GM12878 (cell line): ENCODE measurements at regions not wholly inside any gene's neighbourhood (a gene's known extent, or its start where the extent isn't known, plus 50 kb on each side); places are given as distances from the start of the nearest gene placed in this dataset.

ENCODE experiments used
- ATAC-seq: fragments of 200-7000 bp; cut with Tn5 transposase; 3 replicates; pipeline ENCODE4 v1.9.1; 2020; ENCODE audit warnings: mild to moderate bottlenecking, moderate library complexity
- BruUV-seq: library from RNA; stranded (reverse); fragments of 400-500 nt; replicated peaks from 2 replicates; lab custom pipeline; 2021; lab: Mats Ljungman, UMichigan
- CTCF ChIA-PET: fragments of 300-600 bp; sonication (Branson Sonifier 250); formaldehyde crosslinking; extraction: SDS; loops from one replicate; lab custom pipeline; 2021; ENCODE audit warnings: inconsistent platforms; lab: Yijun Ruan, JAX
- POLR2A ChIA-PET: fragments of 350-600 bp; formaldehyde crosslinking; extraction: SDS; loops from one replicate; lab custom pipeline; 2021; ENCODE audit warnings: inconsistent platforms; lab: Charles Lee
- RAD21 ChIA-PET: fragments of 300-600 bp; sonication (Branson Sonifier 250); formaldehyde crosslinking; loops from one replicate; lab custom pipeline; 2023; ENCODE audit warnings: antibody characterized with exemption; ENCODE audit not compliant: unreplicated experiment; lab: Charles Lee
- SMC1A ChIA-PET: fragments of 300-600 bp; sonication (Branson Sonifier 250); formaldehyde crosslinking; loops from one replicate; lab custom pipeline; 2023; ENCODE audit not compliant: unreplicated experiment, uncharacterized antibody; lab: Charles Lee
- DNase-seq: peaks from one replicate; pipeline ENCODE4 v3.0.0-alpha.2; 2011; ENCODE audit warnings: low read depth, low spot score
- FAIRE-seq: peaks from 3 replicates; lab custom pipeline; 2011; peaks lifted over from hg19 to GRCh38; lab: Jason Lieb, UNC
- H2AFZ ChIP-seq: 2 replicates; pipeline ENCODE4 v1.6.0; 2011; ENCODE audit warnings: low read depth, low read length, control low read depth; ENCODE audit not compliant: control insufficient read depth
- H3K27ac ChIP-seq: 2 replicates; pipeline ENCODE4 v1.5.1; 2011; ENCODE audit warnings: control low read depth; ENCODE audit not compliant: control insufficient read depth, insufficient read depth
- H3K27me3 ChIP-seq, 2 experiments: replicated peaks in 1 of 2; 2 replicates each; pipeline versions ENCODE4 v1.6.0 to v1.6.1; 2011; ENCODE audit warnings: low read length in 1 of 2; ENCODE audit not compliant: control insufficient read depth in 2 of 2, insufficient read depth in 2 of 2
- H3K36me3 ChIP-seq, 2 experiments: 2 replicates each; pipeline ENCODE4 v1.5.1; 2011; ENCODE audit warnings: low read length in 1 of 2; ENCODE audit not compliant: control insufficient read depth in 2 of 2, insufficient read depth in 2 of 2
- H3K4me1 ChIP-seq: 2 replicates; pipeline ENCODE4 v1.6.1; 2011; ENCODE audit warnings: mild to moderate bottlenecking, low read length, moderate library complexity, mixed read lengths; ENCODE audit not compliant: control insufficient read depth, insufficient read depth
- H3K4me2 ChIP-seq: 2 replicates; pipeline ENCODE4 v1.6.0; 2011; ENCODE audit warnings: control low read depth; ENCODE audit not compliant: control insufficient read depth, insufficient read depth
- H3K4me3 ChIP-seq: fragments of 200-600 bp; sonication (generic); 2 replicates; pipeline ENCODE4 v1.5.1; 2016
- H3K79me2 ChIP-seq: 2 replicates; pipeline ENCODE4 v1.6.0; 2011; ENCODE audit warnings: low read length; ENCODE audit not compliant: control insufficient read depth, insufficient read depth
- H3K9ac ChIP-seq: 2 replicates; pipeline ENCODE4 v1.8.0; 2011; ENCODE audit warnings: low read length, control low read depth, mixed read lengths; ENCODE audit not compliant: control insufficient read depth, insufficient read depth
- H3K9me3 ChIP-seq: replicated peaks from 3 replicates; pipeline ENCODE4 v1.5.1; 2011; ENCODE audit warnings: mild to moderate bottlenecking, low read length; ENCODE audit not compliant: control insufficient read depth, insufficient read depth
- H4K20me1 ChIP-seq: 2 replicates; pipeline ENCODE4 v1.6.0; 2011; ENCODE audit not compliant: control insufficient read depth, insufficient read depth
- BMI1 ChIP-seq: fragments of 450-650 bp; IDR thresholded peaks from 2 replicates; pipeline ENCODE4 v1.6.1; 2016; ENCODE audit warnings: mild to moderate bottlenecking, moderate library complexity, borderline replicate concordance
- HDAC2 ChIP-seq: fragments of 200-600 bp; sonication (generic); IDR thresholded peaks from 2 replicates; pipeline ENCODE4 v1.6.1; 2017
- HDAC6 ChIP-seq: fragments of 200-600 bp; sonication (generic); IDR thresholded peaks from one replicate; pipeline ENCODE4 v1.8.0; 2017; ENCODE audit warnings: antibody characterized with exemption; ENCODE audit not compliant: unreplicated experiment
- NFXL1 ChIP-seq: fragments of 450-650 bp; IDR thresholded peaks from 2 replicates; pipeline ENCODE4 v1.6.1; 2017; ENCODE audit warnings: antibody characterized with exemption, mild to moderate bottlenecking, borderline replicate concordance
- NFYB ChIP-seq: IDR thresholded peaks from 2 replicates; pipeline ENCODE4 v1.6.1; 2011; ENCODE audit warnings: low read depth, mild to moderate bottlenecking, low read length, improper control_type of control experiment, moderate library complexity; ENCODE audit not compliant: insufficient read depth
- STAT1 ChIP-seq: fragments of 450-650 bp; conservative IDR thresholded peaks from 2 replicates; pipeline ENCODE4 v1.6.1; 2014; ENCODE audit warnings: antibody characterized with exemption, mild to moderate bottlenecking
- TAF1 ChIP-seq: IDR thresholded peaks from 2 replicates; pipeline ENCODE4 v1.6.1; 2011; ENCODE audit warnings: mild to moderate bottlenecking, low read depth, low read length, borderline replicate concordance
- YY1 ChIP-seq: IDR thresholded peaks from 2 replicates; pipeline ENCODE4 v1.6.1; 2011; ENCODE audit warnings: low read depth, mild to moderate bottlenecking, low read length
- ZSCAN29 ChIP-seq: fragments of 450-650 bp; IDR thresholded peaks from 2 replicates; pipeline ENCODE4 v1.6.1; 2017; ENCODE audit warnings: mild to moderate bottlenecking, moderate library complexity
- WGBS: methylation state at CpG from one replicate; pipeline ENCODE4 v1.1.6; 2016; ENCODE audit warnings: low lambda C conversion rate; ENCODE audit not compliant: insufficient replicate concordance, insufficient coverage; ENCODE audit errors: missing lambda C conversion rate; 5-methylcytosine and 5-hydroxymethylcytosine counted together
- in situ Hi-C: fragments of 300-500 bp; cut with MboI; formaldehyde crosslinking; loops from 9 replicates; pipeline ENCODE4 v1.14.3; 2018; ENCODE audit warnings: mixed read lengths
- intact Hi-C: fragments of 100-400 bp; cut with micrococcal nuclease; formaldehyde crosslinking; loops from one replicate; pipeline ENCODE4 v1.14.2; 2022; ENCODE audit not compliant: unreplicated experiment
- TF ChIP-seq, protein P1 (sequence below): IDR thresholded peaks from 2 replicates; pipeline ENCODE4 v1.6.1; 2012; ENCODE audit warnings: improper control_type of control experiment, low read depth, low read length; ENCODE audit not compliant: insufficient replicate concordance

GRCh38 chr6:6975459-6976111, 132.2 kb upstream of the RREB1 start:
- BruUV-seq: no TSS peak
- Histone ChIP-seq H3K36me3 (no peaks in the 10 kb centered on the region), H3K9me3 (no peaks in the 10 kb centered on the region), H3K27ac (no peak overlapping the region), H3K79me2 (no peaks in the 10 kb centered on the region), H3K27me3 (no peaks in the 10 kb centered on the region; a peak in 1 of 4 replicates), H3K9ac (no peak overlapping the region), H4K20me1 (no peaks in the 10 kb centered on the region), H3K4me2 (no peak overlapping the region), H2AFZ (no peak overlapping the region), H3K4me3 (no peak overlapping the region), H3K4me1 (no peaks in the 10 kb centered on the region)
- TF ChIP-seq NFXL1: no peak
- TF ChIP-seq YY1: no peak
- DNase-seq (no peak), ATAC-seq (no peak), FAIRE-seq (no peak)
- WGBS: 66% methylated on average over 6 of the region's 6 CpGs
- in situ Hi-C loops (no loop called here), intact Hi-C loops (no loop called here)
- ChIA-PET POLR2A (no interaction called here), RAD21 (interaction anchor here (0.6 kb wide), 1 partner anchor 188 kb away, joined by 4 read pairs; no protein-coding TSS in a partner anchor), SMC1A (no interaction called here), CTCF (no interaction called here)

DNA sequence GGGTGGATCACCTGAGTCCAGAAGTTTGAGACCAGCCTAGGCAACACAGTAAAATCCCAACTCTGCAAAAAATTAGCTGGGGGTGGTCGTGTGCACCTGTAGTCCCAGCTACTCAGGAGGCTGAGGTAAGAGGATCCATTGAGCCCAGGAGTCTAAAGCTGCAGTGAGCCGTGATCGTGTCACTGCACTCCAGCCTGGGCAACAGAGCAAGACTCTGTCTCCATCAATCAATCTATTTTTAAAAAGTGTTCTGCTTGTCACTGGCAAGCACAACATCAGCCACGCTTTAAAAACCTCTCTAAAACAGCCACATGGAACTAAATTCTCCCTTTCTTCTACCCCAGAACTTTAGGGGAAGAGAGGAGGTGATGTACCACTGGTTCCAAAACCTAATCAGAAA, 131.6 kb upstream of the RREB1 start:
- in situ Hi-C loops: no loop called here
- no peak for FAIRE-seq

More for the DNA sequence above, 131.6 kb upstream of the RREB1 start:
- Histone ChIP-seq H3K9ac (no peak overlapping the region), H3K27me3 (no peaks in the 10 kb centered on the region; a peak in 1 of 4 replicates), H3K4me1 (no peaks in the 10 kb centered on the region), H3K27ac (no peak overlapping the region), H3K9me3 (no peaks in the 10 kb centered on the region), H3K4me3 (no peak overlapping the region), H3K36me3 (no peaks in the 10 kb centered on the region), H3K79me2 (no peaks in the 10 kb centered on the region), H4K20me1 (no peaks in the 10 kb centered on the region), H3K4me2 (no peak overlapping the region), H2AFZ (no peak overlapping the region)
- ATAC-seq (no peak), DNase-seq (no peak)
- intact Hi-C loops: no loop called here
- TF ChIP-seq, protein P1, sequence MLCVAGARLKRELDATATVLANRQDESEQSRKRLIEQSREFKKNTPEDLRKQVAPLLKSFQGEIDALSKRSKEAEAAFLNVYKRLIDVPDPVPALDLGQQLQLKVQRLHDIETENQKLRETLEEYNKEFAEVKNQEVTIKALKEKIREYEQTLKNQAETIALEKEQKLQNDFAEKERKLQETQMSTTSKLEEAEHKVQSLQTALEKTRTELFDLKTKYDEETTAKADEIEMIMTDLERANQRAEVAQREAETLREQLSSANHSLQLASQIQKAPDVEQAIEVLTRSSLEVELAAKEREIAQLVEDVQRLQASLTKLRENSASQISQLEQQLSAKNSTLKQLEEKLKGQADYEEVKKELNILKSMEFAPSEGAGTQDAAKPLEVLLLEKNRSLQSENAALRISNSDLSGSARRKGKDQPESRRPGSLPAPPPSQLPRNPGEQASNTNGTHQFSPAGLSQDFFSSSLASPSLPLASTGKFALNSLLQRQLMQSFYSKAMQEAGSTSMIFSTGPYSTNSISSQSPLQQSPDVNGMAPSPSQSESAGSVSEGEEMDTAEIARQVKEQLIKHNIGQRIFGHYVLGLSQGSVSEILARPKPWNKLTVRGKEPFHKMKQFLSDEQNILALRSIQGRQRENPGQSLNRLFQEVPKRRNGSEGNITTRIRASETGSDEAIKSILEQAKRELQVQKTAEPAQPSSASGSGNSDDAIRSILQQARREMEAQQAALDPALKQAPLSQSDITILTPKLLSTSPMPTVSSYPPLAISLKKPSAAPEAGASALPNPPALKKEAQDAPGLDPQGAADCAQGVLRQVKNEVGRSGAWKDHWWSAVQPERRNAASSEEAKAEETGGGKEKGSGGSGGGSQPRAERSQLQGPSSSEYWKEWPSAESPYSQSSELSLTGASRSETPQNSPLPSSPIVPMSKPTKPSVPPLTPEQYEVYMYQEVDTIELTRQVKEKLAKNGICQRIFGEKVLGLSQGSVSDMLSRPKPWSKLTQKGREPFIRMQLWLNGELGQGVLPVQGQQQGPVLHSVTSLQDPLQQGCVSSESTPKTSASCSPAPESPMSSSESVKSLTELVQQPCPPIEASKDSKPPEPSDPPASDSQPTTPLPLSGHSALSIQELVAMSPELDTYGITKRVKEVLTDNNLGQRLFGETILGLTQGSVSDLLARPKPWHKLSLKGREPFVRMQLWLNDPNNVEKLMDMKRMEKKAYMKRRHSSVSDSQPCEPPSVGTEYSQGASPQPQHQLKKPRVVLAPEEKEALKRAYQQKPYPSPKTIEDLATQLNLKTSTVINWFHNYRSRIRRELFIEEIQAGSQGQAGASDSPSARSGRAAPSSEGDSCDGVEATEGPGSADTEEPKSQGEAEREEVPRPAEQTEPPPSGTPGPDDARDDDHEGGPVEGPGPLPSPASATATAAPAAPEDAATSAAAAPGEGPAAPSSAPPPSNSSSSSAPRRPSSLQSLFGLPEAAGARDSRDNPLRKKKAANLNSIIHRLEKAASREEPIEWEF: no peak
- TF ChIP-seq NFYB (no peak), HDAC6 (no peak), ZSCAN29 (no peak), BMI1 (no peak), TAF1 (no peak), HDAC2 (no peak), STAT1 (no peak)
- 5% methylated on average over 4 of the region's 4 CpGs for WGBS
- SMC1A ChIA-PET: no interaction called here
- POLR2A ChIA-PET: no interaction called here
- BruUV-seq: no TSS peak
- RAD21 ChIA-PET: interaction anchor here (0.6 kb wide), 1 partner anchor 189 kb away, joined by 4 read pairs; no protein-coding TSS in a partner anchor
- CTCF ChIA-PET: no interaction called here
